ENCODE measurements at regions not wholly inside any gene's neighbourhood (a gene's known extent, or its start where the extent isn't known, plus 50 kb on each side); places are given as distances from the start of the nearest gene placed in this dataset.

DNA sequence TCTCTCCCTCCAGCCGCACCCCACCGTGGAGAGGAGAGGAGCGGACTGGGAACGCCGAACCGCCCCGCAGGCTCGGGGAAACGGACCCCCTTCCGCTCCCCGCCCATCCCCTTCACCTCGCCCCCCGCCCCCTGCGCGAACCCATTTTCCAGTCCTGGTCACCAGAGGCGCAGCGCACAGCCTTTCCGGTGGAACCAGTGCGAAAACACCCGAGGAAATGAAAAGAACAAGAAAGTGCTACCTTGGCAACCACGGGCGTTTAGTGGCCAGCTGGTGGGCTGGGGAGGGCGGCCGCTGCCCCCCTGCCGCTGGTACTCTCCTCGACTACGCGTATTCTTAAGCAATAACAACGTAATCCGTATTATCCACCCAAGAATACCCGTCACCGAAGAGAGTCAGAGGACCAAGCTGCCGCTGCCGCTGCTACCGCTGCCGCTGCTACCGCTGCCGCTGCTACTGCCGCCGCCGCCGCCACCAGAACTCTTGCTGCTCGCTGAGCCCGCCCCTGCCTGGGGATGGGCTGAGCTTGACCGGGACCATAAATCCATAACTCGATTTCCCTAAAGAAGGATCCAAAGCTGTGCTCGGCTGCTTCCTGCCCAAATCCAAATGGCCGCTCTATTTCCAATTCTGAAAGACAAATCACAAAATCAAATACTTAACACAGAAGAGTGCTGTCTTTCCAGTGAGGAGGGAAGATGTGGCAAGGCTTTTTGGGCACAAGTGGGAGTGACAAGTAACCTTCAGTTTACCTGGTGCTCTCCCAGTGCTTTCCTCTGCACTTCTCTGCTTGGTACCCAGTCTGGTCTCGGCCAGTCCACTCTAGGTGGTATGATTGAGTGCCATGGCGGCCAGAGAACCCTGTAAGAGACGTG is 125.2 kb upstream of the DPYD start:
- DNase-seq (ENCODE audit: low read depth in 1 of 2, low spot score in 1 of 2), result no peak
- H3K27me3 ChIP-seq (ENCODE audit: insufficient read depth, poor library complexity, severe bottlenecking), result peaks cover 42% of the 10 kb centered on the region
- no peak overlapping the region for H3K27ac ChIP-seq (replicated peaks)
- H3K4me3 ChIP-seq (replicated peaks; ENCODE audit: insufficient read depth, low read length), result peak overlapping the region; percentile 24
- TF ChIP-seq POLR2AphosphoS5 (IDR thresholded peaks at IDR 0.05; ENCODE audit: low read depth), result no peak
- TF ChIP-seq, protein P1, sequence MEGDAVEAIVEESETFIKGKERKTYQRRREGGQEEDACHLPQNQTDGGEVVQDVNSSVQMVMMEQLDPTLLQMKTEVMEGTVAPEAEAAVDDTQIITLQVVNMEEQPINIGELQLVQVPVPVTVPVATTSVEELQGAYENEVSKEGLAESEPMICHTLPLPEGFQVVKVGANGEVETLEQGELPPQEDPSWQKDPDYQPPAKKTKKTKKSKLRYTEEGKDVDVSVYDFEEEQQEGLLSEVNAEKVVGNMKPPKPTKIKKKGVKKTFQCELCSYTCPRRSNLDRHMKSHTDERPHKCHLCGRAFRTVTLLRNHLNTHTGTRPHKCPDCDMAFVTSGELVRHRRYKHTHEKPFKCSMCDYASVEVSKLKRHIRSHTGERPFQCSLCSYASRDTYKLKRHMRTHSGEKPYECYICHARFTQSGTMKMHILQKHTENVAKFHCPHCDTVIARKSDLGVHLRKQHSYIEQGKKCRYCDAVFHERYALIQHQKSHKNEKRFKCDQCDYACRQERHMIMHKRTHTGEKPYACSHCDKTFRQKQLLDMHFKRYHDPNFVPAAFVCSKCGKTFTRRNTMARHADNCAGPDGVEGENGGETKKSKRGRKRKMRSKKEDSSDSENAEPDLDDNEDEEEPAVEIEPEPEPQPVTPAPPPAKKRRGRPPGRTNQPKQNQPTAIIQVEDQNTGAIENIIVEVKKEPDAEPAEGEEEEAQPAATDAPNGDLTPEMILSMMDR (IDR thresholded peaks at IDR 0.05; ENCODE audit: insufficient read depth, low read length), result no peak
- no peak for TF ChIP-seq GABPA (IDR thresholded peaks at IDR 0.05; ENCODE audit: low read depth)
- TF ChIP-seq SPI1 (IDR thresholded peaks at IDR 0.05; ENCODE audit: borderline replicate concordance, low read depth), result no peak
- TF ChIP-seq, protein P2, sequence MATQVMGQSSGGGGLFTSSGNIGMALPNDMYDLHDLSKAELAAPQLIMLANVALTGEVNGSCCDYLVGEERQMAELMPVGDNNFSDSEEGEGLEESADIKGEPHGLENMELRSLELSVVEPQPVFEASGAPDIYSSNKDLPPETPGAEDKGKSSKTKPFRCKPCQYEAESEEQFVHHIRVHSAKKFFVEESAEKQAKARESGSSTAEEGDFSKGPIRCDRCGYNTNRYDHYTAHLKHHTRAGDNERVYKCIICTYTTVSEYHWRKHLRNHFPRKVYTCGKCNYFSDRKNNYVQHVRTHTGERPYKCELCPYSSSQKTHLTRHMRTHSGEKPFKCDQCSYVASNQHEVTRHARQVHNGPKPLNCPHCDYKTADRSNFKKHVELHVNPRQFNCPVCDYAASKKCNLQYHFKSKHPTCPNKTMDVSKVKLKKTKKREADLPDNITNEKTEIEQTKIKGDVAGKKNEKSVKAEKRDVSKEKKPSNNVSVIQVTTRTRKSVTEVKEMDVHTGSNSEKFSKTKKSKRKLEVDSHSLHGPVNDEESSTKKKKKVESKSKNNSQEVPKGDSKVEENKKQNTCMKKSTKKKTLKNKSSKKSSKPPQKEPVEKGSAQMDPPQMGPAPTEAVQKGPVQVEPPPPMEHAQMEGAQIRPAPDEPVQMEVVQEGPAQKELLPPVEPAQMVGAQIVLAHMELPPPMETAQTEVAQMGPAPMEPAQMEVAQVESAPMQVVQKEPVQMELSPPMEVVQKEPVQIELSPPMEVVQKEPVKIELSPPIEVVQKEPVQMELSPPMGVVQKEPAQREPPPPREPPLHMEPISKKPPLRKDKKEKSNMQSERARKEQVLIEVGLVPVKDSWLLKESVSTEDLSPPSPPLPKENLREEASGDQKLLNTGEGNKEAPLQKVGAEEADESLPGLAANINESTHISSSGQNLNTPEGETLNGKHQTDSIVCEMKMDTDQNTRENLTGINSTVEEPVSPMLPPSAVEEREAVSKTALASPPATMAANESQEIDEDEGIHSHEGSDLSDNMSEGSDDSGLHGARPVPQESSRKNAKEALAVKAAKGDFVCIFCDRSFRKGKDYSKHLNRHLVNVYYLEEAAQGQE (IDR thresholded peaks at IDR 0.05; ENCODE audit: insufficient replicate concordance, low read depth), result no peak

DNA sequence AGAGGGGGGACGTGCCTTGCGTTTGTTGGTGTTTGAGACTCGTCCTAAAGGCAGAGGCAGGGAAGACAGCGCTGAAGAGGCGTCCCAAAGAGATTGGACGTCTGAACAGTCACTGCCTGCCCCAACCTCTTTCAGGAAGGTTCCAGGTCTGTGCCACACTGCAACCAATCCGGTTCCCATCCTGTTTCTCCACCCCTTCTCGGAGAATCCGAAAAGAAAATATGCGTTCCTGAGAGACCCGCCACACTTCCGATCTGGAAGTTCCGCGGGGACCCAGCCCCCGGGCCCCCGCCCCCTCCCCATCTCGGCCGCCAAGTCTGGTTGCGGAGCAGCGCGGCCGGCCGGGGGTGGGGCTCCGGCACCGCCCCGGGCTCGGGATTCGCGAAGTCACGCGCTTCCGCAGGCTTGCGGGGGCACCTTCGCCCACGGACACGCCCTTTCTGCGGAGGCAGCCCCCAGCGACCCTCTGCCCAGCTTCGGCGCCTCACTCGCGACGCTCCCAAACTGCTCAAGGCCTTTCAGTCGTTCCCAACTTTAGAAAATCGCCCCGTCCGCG is 124.5 kb upstream of the DPYD start:
- TF ChIP-seq, protein P2 (IDR thresholded peaks at IDR 0.05; ENCODE audit: insufficient replicate concordance, low read depth), result no peak
- H3K4me3 ChIP-seq (replicated peaks; ENCODE audit: insufficient read depth, low read length), result peak overlapping the region; percentile 24
- H3K27ac ChIP-seq (replicated peaks), result no peak overlapping the region
- DNase-seq (ENCODE audit: low read depth in 1 of 2, low spot score in 1 of 2), result no peak
- H3K27me3 ChIP-seq (ENCODE audit: insufficient read depth, poor library complexity, severe bottlenecking), result peaks cover 42% of the 10 kb centered on the region

DNA sequence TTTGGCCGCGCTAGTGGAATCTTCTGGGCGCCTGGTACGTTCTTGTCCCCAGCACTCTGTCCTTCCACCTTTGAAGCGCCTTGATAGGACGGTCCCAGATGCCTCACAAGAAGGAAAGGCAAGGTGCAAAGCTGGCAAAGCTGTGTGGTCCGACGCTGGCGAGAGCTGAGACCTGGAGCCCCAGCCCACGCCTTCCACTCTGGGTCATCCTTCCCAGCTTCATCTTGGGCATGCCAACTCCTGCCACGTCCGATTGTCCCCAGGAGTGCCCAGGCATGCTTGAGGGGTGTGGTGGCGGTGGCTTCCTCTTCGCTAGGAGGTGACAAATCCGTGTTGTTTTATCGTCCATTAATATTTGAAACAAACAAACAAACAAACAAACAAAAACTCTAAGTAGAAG is 123.9 kb upstream of the DPYD start:
- H3K27ac ChIP-seq (replicated peaks), result no peak overlapping the region
- H3K27me3 ChIP-seq (ENCODE audit: insufficient read depth, poor library complexity, severe bottlenecking), result peaks cover 40% of the 10 kb centered on the region
- H3K4me3 ChIP-seq (replicated peaks; ENCODE audit: insufficient read depth, low read length), result no peak overlapping the region
- no peak for TF ChIP-seq POLR2AphosphoS5 (IDR thresholded peaks at IDR 0.05; ENCODE audit: low read depth)
- TF ChIP-seq, protein P2 (IDR thresholded peaks at IDR 0.05; ENCODE audit: insufficient replicate concordance, low read depth), result no peak
- TF ChIP-seq, protein P1 (IDR thresholded peaks at IDR 0.05; ENCODE audit: insufficient read depth, low read length), result no peak
- no peak for TF ChIP-seq GABPA (IDR thresholded peaks at IDR 0.05; ENCODE audit: low read depth)
- TF ChIP-seq SPI1 (IDR thresholded peaks at IDR 0.05; ENCODE audit: borderline replicate concordance, low read depth), result no peak
- DNase-seq (ENCODE audit: low read depth in 1 of 2, low spot score in 1 of 2), result no peak
